Vagina (tissue), 2 donors: ENCODE measurements at regions not wholly inside any gene's neighbourhood (a gene's known extent, or its start where the extent isn't known, plus 50 kb on each side); places are given as distances from the start of the nearest gene placed in this dataset.

ENCODE experiments used
- DNase-seq, 2 donors: peaks; one replicate each; pipeline ENCODE4 v3.0.0-alpha.2; 2017; ENCODE audit errors: extremely low spot score in 2 of 2
- H3K27ac ChIP-seq: fragments of 200-600 bp; sonication (generic); one replicate; pipeline ENCODE4 v1.5.1; 2019
- H3K27me3 ChIP-seq: fragments of 200-600 bp; sonication (generic); one replicate; pipeline ENCODE4 v1.5.1; 2019
- H3K36me3 ChIP-seq, 2 donors: fragments of 200-600 bp; sonication (generic); one replicate each; pipeline ENCODE4 v1.5.1; 2017 to 2019
- H3K4me1 ChIP-seq: fragments of 200-600 bp; sonication (generic); one replicate; pipeline ENCODE4 v1.5.1; 2019
- H3K4me3 ChIP-seq, 2 donors: fragments of 200-600 bp; sonication (generic); 1 replicate in 1 of 2; 2 replicates in 1 of 2; pipeline ENCODE4 v1.5.1; 2016 to 2019
- H3K9me3 ChIP-seq: fragments of 200-600 bp; sonication (generic); one replicate; pipeline ENCODE4 v1.5.1; 2019
- POLR2A ChIP-seq, 2 donors: fragments of 450-650 bp; IDR thresholded peaks; one replicate each; pipeline ENCODE4 v1.6.1; 2017; ENCODE audit warnings: antibody characterized with exemption in 2 of 2, mild to moderate bottlenecking in 2 of 2, moderate library complexity in 2 of 2
- POLR2AphosphoS5 ChIP-seq, 2 donors: sonication (generic); formaldehyde crosslinking; IDR thresholded peaks; one replicate each; pipeline ENCODE4 v1.9.0; 2017; ENCODE audit warnings: antibody characterized with exemption in 2 of 2, mild to moderate bottlenecking in 2 of 2, low read depth in 1 of 2; ENCODE audit not compliant: insufficient read depth in 1 of 2
- intact Hi-C: fragments of 100-400 bp; cut with DNase I; formaldehyde crosslinking; loops from one replicate; pipeline ENCODE4 v1.15.1; 2023
- TF ChIP-seq, protein P1 (sequence below), 3 experiments: fragments of 450-650 bp in 2 of 3; fragments of 200-600 bp in 1 of 3; sonication (generic) in 1 of 3; IDR thresholded peaks; one replicate each; pipeline ENCODE4 v1.5.1; 2017 to 2019; ENCODE audit warnings: antibody characterized with exemption in 3 of 3, mild to moderate bottlenecking in 2 of 3, moderate library complexity in 2 of 3

DNA sequence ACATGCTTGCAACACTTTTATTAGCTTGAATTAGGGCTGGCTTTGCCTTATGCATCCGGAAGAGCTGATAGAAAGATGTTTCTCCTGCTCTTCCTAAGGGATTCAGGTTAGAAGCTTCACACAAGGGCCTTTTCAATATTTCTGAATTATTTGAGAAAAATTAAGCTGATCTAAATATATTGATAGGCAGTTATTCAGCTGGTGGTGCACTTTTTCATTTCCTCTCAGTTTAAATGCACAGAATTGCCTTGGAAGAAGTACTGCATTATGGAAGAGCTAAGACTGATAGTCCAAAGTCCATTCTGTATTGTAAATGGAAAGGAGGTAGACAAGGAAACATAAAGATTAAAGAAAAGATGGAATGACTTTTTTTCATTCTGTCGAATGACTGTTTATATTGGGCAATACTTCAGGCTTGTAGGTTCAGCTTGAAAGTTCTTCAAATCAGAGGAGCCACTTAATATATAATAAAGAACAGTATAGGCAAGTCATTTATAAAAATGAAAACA lies 398.4 kb upstream of the B3GALT2 start:
- Histone ChIP-seq H3K4me3 (no peak overlapping the region), H3K4me1 (peaks cover 7% of the 10 kb centered on the region), H3K27ac (no peak overlapping the region), H3K9me3 (no peaks in the 10 kb centered on the region), H3K27me3 (no peaks in the 10 kb centered on the region), H3K36me3 (no peaks in the 10 kb centered on the region)
- intact Hi-C loops = no loop called here
- DNase-seq = no peak
- TF ChIP-seq POLR2A (IDR thresholded peaks at IDR 0.05) (no peak), POLR2AphosphoS5 (IDR thresholded peaks at IDR 0.05; ENCODE audit: insufficient read depth in 1 of 2, low read depth in 1 of 2) (no peak)
- TF ChIP-seq, protein P1, sequence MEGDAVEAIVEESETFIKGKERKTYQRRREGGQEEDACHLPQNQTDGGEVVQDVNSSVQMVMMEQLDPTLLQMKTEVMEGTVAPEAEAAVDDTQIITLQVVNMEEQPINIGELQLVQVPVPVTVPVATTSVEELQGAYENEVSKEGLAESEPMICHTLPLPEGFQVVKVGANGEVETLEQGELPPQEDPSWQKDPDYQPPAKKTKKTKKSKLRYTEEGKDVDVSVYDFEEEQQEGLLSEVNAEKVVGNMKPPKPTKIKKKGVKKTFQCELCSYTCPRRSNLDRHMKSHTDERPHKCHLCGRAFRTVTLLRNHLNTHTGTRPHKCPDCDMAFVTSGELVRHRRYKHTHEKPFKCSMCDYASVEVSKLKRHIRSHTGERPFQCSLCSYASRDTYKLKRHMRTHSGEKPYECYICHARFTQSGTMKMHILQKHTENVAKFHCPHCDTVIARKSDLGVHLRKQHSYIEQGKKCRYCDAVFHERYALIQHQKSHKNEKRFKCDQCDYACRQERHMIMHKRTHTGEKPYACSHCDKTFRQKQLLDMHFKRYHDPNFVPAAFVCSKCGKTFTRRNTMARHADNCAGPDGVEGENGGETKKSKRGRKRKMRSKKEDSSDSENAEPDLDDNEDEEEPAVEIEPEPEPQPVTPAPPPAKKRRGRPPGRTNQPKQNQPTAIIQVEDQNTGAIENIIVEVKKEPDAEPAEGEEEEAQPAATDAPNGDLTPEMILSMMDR (IDR thresholded peaks at IDR 0.05) = no peak

DNA sequence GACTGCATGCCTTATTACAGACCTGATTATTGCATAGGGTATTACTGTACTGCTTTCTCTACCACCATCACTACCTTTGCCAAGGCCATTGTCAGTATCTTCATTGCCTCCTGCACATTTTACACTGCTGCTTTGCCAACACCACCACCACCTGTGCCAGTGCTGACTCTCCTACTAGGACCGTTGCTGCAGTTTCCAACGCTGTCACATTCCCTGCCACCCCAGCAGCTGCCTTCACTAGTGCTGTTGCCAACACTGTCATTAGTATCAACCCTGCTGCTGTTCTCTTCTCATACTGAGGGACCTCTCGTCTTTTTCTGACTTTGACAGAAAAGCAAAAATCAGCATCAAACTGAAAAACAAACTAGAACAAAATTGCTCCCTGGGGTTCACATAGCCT lies 394.9 kb upstream of the B3GALT2 start:
- TF ChIP-seq, protein P1 (IDR thresholded peaks at IDR 0.05) = no peak
- TF ChIP-seq POLR2A (IDR thresholded peaks at IDR 0.05) = no peak
- TF ChIP-seq POLR2AphosphoS5 (IDR thresholded peaks at IDR 0.05; ENCODE audit: insufficient read depth in 1 of 2, low read depth in 1 of 2) = no peak
- no peak overlapping the region for H3K4me3 ChIP-seq
- H3K27ac ChIP-seq = no peak overlapping the region
- H3K27me3 ChIP-seq = no peaks in the 10 kb centered on the region
- no peaks in the 10 kb centered on the region for H3K9me3 ChIP-seq
- DNase-seq = no peak
- H3K36me3 ChIP-seq = no peaks in the 10 kb centered on the region
- intact Hi-C loops = no loop called here
- H3K4me1 ChIP-seq = no peaks in the 10 kb centered on the region

DNA sequence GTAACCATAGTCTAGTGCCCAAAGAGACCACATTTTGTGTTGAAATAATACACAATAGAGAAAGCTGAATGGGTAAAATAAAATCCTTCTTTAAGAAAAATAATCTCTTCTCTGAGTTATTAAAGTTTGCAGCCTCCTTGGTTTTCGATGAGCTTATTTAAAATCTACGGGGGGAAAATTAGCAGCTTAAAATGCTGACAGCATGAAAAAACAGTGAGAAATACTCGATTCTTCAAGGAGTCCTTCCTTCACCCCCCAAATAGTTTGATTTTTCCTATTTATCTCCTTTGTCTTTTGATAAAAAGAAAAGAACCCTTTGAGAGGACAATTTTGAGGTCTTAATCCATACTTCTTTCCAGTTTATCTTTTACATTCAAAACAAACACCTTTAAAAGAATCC lies 394.0 kb upstream of the B3GALT2 start:
- Histone ChIP-seq H3K27me3 (no peaks in the 10 kb centered on the region), H3K4me3 (no peak overlapping the region), H3K27ac (no peak overlapping the region), H3K9me3 (no peaks in the 10 kb centered on the region), H3K36me3 (no peaks in the 10 kb centered on the region), H3K4me1 (no peaks in the 10 kb centered on the region)
- TF ChIP-seq, protein P1 (IDR thresholded peaks at IDR 0.05) = no peak
- no peak for TF ChIP-seq POLR2A (IDR thresholded peaks at IDR 0.05)
- no peak for TF ChIP-seq POLR2AphosphoS5 (IDR thresholded peaks at IDR 0.05; ENCODE audit: insufficient read depth in 1 of 2, low read depth in 1 of 2)
- no peak for DNase-seq
- intact Hi-C loops = no loop called here

DNA sequence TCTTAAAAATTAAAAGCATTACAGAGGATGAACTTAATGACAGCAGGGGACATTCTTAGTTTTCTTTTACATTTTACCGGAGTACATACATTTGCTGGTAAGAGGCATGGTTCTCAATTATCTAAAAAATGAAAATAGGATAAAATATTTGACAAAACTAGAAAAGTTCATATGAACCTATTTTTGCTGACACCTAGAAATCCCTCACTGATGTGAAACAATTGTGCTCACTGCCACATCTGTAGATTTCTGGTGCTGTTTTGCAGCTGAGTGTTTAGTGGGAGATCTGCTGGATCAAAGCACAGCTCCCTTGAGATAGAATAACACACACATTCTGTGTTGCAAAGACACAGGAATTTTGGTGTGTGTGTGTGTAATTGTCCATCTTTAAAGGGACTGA lies 392.9 kb upstream of the B3GALT2 start:
- Histone ChIP-seq H3K4me3 (no peak overlapping the region), H3K27me3 (no peaks in the 10 kb centered on the region), H3K4me1 (no peaks in the 10 kb centered on the region), H3K36me3 (no peaks in the 10 kb centered on the region), H3K27ac (no peak overlapping the region), H3K9me3 (no peaks in the 10 kb centered on the region)
- intact Hi-C loops = no loop called here
- no peak for DNase-seq
- TF ChIP-seq, protein P1 (IDR thresholded peaks at IDR 0.05) = no peak
- TF ChIP-seq POLR2A (IDR thresholded peaks at IDR 0.05) (no peak), POLR2AphosphoS5 (IDR thresholded peaks at IDR 0.05; ENCODE audit: insufficient read depth in 1 of 2, low read depth in 1 of 2) (no peak)

DNA sequence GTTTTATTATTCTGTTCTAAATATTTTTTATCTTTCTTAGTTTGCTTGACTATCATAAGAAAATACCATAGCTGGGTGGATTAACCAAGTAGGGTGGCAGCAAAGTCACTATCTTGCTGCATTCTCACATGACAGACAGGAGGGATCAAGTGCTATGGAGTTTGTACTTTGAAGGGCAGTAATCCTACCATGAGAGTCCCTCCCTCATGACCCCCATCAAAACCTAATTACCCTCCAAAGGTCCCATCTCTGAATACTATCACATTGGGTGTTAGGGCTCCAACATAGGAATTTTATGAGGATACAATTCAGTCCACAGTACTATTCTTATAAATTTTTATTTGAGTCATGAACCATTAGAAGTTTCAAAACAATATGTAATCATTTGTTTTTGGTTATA lies 388.5 kb upstream of the B3GALT2 start:
- TF ChIP-seq POLR2AphosphoS5 (IDR thresholded peaks at IDR 0.05; ENCODE audit: insufficient read depth in 1 of 2, low read depth in 1 of 2) (no peak), POLR2A (IDR thresholded peaks at IDR 0.05) (no peak)
- TF ChIP-seq, protein P1 (IDR thresholded peaks at IDR 0.05) = no peak

More for the DNA sequence above, 388.5 kb upstream of the B3GALT2 start:
- intact Hi-C loops = no loop called here
- H3K4me3 ChIP-seq = no peak overlapping the region
- no peaks in the 10 kb centered on the region for H3K36me3 ChIP-seq
- no peaks in the 10 kb centered on the region for H3K9me3 ChIP-seq
- H3K4me1 ChIP-seq = no peaks in the 10 kb centered on the region
- no peak for DNase-seq
- no peak overlapping the region for H3K27ac ChIP-seq
- H3K27me3 ChIP-seq = no peaks in the 10 kb centered on the region
